H9 (cell line): ENCODE measurements at regions not wholly inside any gene's neighbourhood (a gene's known extent, or its start where the extent isn't known, plus 50 kb on each side); places are given as distances from the start of the nearest gene placed in this dataset.

Experiments used
- DNase-seq: peaks from one replicate; pipeline ENCODE4 v3.0.0-alpha.2; 2017
- H2AFZ ChIP-seq: one replicate; pipeline ENCODE4 v1.6.1; 2013; ENCODE audit warnings: mild to moderate bottlenecking, low read length, control low read depth, moderate library complexity
- H2AK5ac ChIP-seq: 2 replicates; pipeline ENCODE4 v1.6.1; 2013; ENCODE audit warnings: low read length, control low read depth, mixed read lengths; ENCODE audit not compliant: insufficient read length
- H2BK120ac ChIP-seq: one replicate; pipeline ENCODE4 v1.6.1; 2013; ENCODE audit warnings: low read depth, mild to moderate bottlenecking, low read length, control low read depth, inconsistent platforms; ENCODE audit not compliant: poor library complexity, severe bottlenecking
- H2BK12ac ChIP-seq: 2 replicates; pipeline ENCODE4 v1.6.1; 2013; ENCODE audit warnings: low read length, control low read depth, mixed read lengths, low read depth; ENCODE audit not compliant: insufficient read length
- H2BK15ac ChIP-seq: 2 replicates; pipeline ENCODE4 v1.6.1; 2013; ENCODE audit warnings: low read depth, low read length, control low read depth
- H2BK20ac ChIP-seq: one replicate; pipeline ENCODE4 v1.6.1; 2013; ENCODE audit warnings: low read depth, mild to moderate bottlenecking, low read length, control low read depth, inconsistent platforms; ENCODE audit not compliant: poor library complexity, severe bottlenecking
- H2BK5ac ChIP-seq: 2 replicates; pipeline ENCODE4 v1.6.1; 2013; ENCODE audit warnings: low read length, control low read depth, mixed read lengths; ENCODE audit not compliant: insufficient read length
- H3K14ac ChIP-seq: 2 replicates; pipeline ENCODE4 v1.6.1; 2013; ENCODE audit warnings: low read length, control low read depth; ENCODE audit not compliant: insufficient read depth
- H3K18ac ChIP-seq: 2 replicates; pipeline ENCODE4 v1.6.1; 2013; ENCODE audit warnings: low read depth, mild to moderate bottlenecking, mixed read lengths, low read length, control low read depth; ENCODE audit not compliant: insufficient read length
- H3K23ac ChIP-seq: 2 replicates; pipeline ENCODE4 v1.6.1; 2013; ENCODE audit warnings: low read length, control low read depth, mixed read lengths, low read depth; ENCODE audit not compliant: insufficient read length
- H3K23me2 ChIP-seq: 2 replicates; pipeline ENCODE4 v1.6.1; 2013; ENCODE audit warnings: low read depth, mild to moderate bottlenecking, mixed read lengths, low read length, control low read depth; ENCODE audit not compliant: insufficient read length, poor library complexity, severe bottlenecking
- H3K27ac ChIP-seq: 2 replicates; pipeline ENCODE4 v1.5.1; 2013; ENCODE audit warnings: low read length, control low read depth, mixed read lengths, low read depth; ENCODE audit not compliant: insufficient read length
- H3K27me3 ChIP-seq: 2 replicates; pipeline ENCODE4 v1.6.1; 2013; ENCODE audit warnings: low read length, control low read depth, inconsistent platforms; ENCODE audit not compliant: insufficient read depth
- H3K4ac ChIP-seq: 2 replicates; pipeline ENCODE4 v1.6.1; 2013; ENCODE audit warnings: low read depth, mild to moderate bottlenecking, control low read depth, inconsistent platforms, low read length, moderate library complexity
- H3K4me1 ChIP-seq: 2 replicates; pipeline ENCODE4 v1.6.1; 2013; ENCODE audit warnings: low read length, control low read depth, inconsistent platforms; ENCODE audit not compliant: insufficient read depth
- H3K4me2 ChIP-seq: 2 replicates; pipeline ENCODE4 v1.6.1; 2013; ENCODE audit warnings: low read length, control low read depth, mixed read lengths; ENCODE audit not compliant: insufficient read length, insufficient read depth
- H3K56ac ChIP-seq: 2 replicates; pipeline ENCODE4 v1.6.1; 2013; ENCODE audit warnings: low read depth, mild to moderate bottlenecking, mixed read lengths, low read length, control low read depth; ENCODE audit not compliant: insufficient read length
- H3K79me1 ChIP-seq: 2 replicates; pipeline ENCODE4 v1.6.1; 2013; ENCODE audit warnings: low read depth, mild to moderate bottlenecking, moderate library complexity, low read length, control low read depth, inconsistent platforms; ENCODE audit not compliant: insufficient read depth, poor library complexity, severe bottlenecking
- H3K79me2 ChIP-seq: 2 replicates; pipeline ENCODE4 v1.6.1; 2013; ENCODE audit warnings: low read length, control low read depth, inconsistent platforms; ENCODE audit not compliant: insufficient read depth
- H3K9ac ChIP-seq: 2 replicates; pipeline ENCODE4 v1.6.1; 2013; ENCODE audit warnings: low read length, control low read depth, mixed read lengths; ENCODE audit not compliant: insufficient read length; ENCODE audit errors: extremely low read depth
- H3K9me3 ChIP-seq: one replicate; pipeline ENCODE4 v1.6.1; 2013; ENCODE audit warnings: low read depth, low read length, inconsistent platforms; ENCODE audit not compliant: control insufficient read depth
- H3T11ph ChIP-seq: one replicate; pipeline ENCODE4 v1.6.1; 2013; ENCODE audit warnings: mild to moderate bottlenecking, low read length, control low read depth, inconsistent platforms
- H4K20me1 ChIP-seq: one replicate; pipeline ENCODE4 v1.6.1; 2013; ENCODE audit not compliant: control insufficient read depth, insufficient read length, insufficient read depth
- H4K5ac ChIP-seq: 2 replicates; pipeline ENCODE4 v1.6.1; 2013; ENCODE audit warnings: low read depth, mild to moderate bottlenecking, mixed read lengths, low read length, control low read depth; ENCODE audit not compliant: insufficient read length
- H4K8ac ChIP-seq: replicated peaks from 2 replicates; pipeline ENCODE4 v1.6.1; 2013; ENCODE audit warnings: low read length, control low read depth, mixed read lengths, low read depth; ENCODE audit not compliant: insufficient read length
- H4K91ac ChIP-seq: 2 replicates; pipeline ENCODE4 v1.6.1; 2013; ENCODE audit warnings: low read depth, mild to moderate bottlenecking, moderate library complexity, mixed read lengths, low read length, control low read depth; ENCODE audit not compliant: insufficient read length
- H3K27ac Mint-ChIP-seq, 3 experiments: 2 replicates in 2 of 3; 3 replicates in 1 of 3; pipeline ENCODE4 v1.8.0; 2020 to 2021; ENCODE audit warnings: mixed read lengths in 3 of 3, mild to moderate bottlenecking in 1 of 3, moderate library complexity in 1 of 3
- H3K27me3 Mint-ChIP-seq: 2 replicates; pipeline ENCODE4 v1.8.0; 2021; ENCODE audit warnings: low read depth, mild to moderate bottlenecking, moderate library complexity, mixed read lengths
- H3K36me3 Mint-ChIP-seq, 3 experiments: 2 replicates in 2 of 3; 3 replicates in 1 of 3; pipeline ENCODE4 v1.8.0; 2020 to 2021; ENCODE audit warnings: low read depth in 3 of 3, mixed read lengths in 3 of 3; ENCODE audit not compliant: insufficient read depth in 1 of 3
- H3K4me1 Mint-ChIP-seq, 2 experiments: 2 replicates each; pipeline ENCODE4 v1.8.0; 2020; ENCODE audit warnings: mixed read lengths in 2 of 2
- H3K4me3 Mint-ChIP-seq, 2 experiments: 2 replicates in 1 of 2; 3 replicates in 1 of 2; pipeline ENCODE4 v1.8.0; 2020 to 2021; ENCODE audit warnings: mild to moderate bottlenecking in 2 of 2, mixed read lengths in 2 of 2, moderate library complexity in 1 of 2
- H3K9me3 Mint-ChIP-seq, 2 experiments: 2 replicates in 1 of 2; 3 replicates in 1 of 2; pipeline ENCODE4 v1.8.0; 2020; ENCODE audit warnings: mild to moderate bottlenecking in 2 of 2, mixed read lengths in 2 of 2, moderate library complexity in 1 of 2
- CTCF ChIP-seq: fragments of 200-600 bp; sonication (generic); conservative IDR thresholded peaks from 3 replicates; pipeline ENCODE4 v1.8.0; 2021; ENCODE audit warnings: antibody characterized with exemption, mild to moderate bottlenecking
- WGBS: extraction: QIAGEN DNeasy Blood & Tissue Kit; methylation state at CpG from one replicate; pipeline ENCODE4 v1.1.7; 2013; ENCODE audit warnings: missing lambda C conversion rate, low lambda C conversion rate, mixed read lengths; ENCODE audit not compliant: insufficient read length; ENCODE audit errors: extremely low coverage; 5-methylcytosine and 5-hydroxymethylcytosine counted together

- Histone ChIP-seq H3K9ac (no peak overlapping the region), H2AFZ (no peak overlapping the region), H3K14ac (no peak overlapping the region), H3K79me2 (no peaks in the 10 kb centered on the region), H3K56ac (no peak overlapping the region), H3T11ph (no peak overlapping the region), H3K23me2 (peaks cover 3% of the 10 kb centered on the region), H4K20me1 (no peaks in the 10 kb centered on the region), H2AK5ac (no peak overlapping the region), H2BK20ac (no peak overlapping the region), H4K8ac (no peak overlapping the region), H2BK12ac (no peak overlapping the region), H4K5ac (no peak overlapping the region), H3K23ac (no peak overlapping the region), H3K4ac (no peak overlapping the region), H2BK120ac (no peak overlapping the region), H3K9me3 (no peaks in the 10 kb centered on the region), H4K91ac (no peak overlapping the region), H3K27ac (no peak overlapping the region), H2BK5ac (no peak overlapping the region), H3K4me1 (peaks cover 2% of the 10 kb centered on the region; the same call in 1 of the 2 replicates), H3K79me1 (no peaks in the 10 kb centered on the region), H2BK15ac (no peak overlapping the region), H3K4me2 (no peak overlapping the region), H3K18ac (no peak overlapping the region), H3K27me3 (no peaks in the 10 kb centered on the region)
- no CpG with 5 or more reads among the region's 6 CpGs for WGBS
- H3K4me1 Mint-ChIP-seq, result peaks cover 11 to 13% of the 10 kb centered on the region in 2 experiments
- no peak for TF ChIP-seq CTCF
- no peak for DNase-seq
- no peak overlapping the region for H3K4me3 Mint-ChIP-seq
- no peaks in the 10 kb centered on the region for H3K27me3 Mint-ChIP-seq
- H3K27ac Mint-ChIP-seq, result no peak overlapping the region
- H3K9me3 Mint-ChIP-seq, result no peaks in the 10 kb centered on the region
- peaks cover 0 to 1% (median 0%) of the 10 kb centered on the region in 3 experiments; a peak in 1 of 7 replicates for H3K36me3 Mint-ChIP-seq
Observed at GRCh38 chr2:2464643-2465042, 133.6 kb upstream of the MYT1L start.
